Naive thymus-derived CD4-positive, alpha-beta T cell (primary cell): ENCODE measurements at regions not wholly inside any gene's neighbourhood (a gene's known extent, or its start where the extent isn't known, plus 50 kb on each side); places are given as distances from the start of the nearest gene placed in this dataset.

Experiments
- ATAC-seq: fragments of 150-1000 bp; cut with Tn5 transposase; 2 replicates; pipeline ENCODE4 v1.10.0; 2021; ENCODE audit warnings: mild to moderate bottlenecking, moderate library complexity
- CTCF ChIA-PET: fragments of 350-600 bp; sonication (Branson Sonifier 250); formaldehyde crosslinking; loops from one replicate; lab custom pipeline; 2021; ENCODE audit warnings: antibody characterized with exemption; lab: Charles Lee
- POLR2A ChIA-PET: fragments of 350-600 bp; sonication (Branson Sonifier 250); formaldehyde crosslinking; loops from one replicate; lab custom pipeline; 2021; ENCODE audit warnings: antibody characterized with exemption, inconsistent platforms; lab: Charles Lee
- DNase-seq, 9 donors: peaks; one replicate each; pipeline versions ENCODE4 v3.0.0 to v3.0.0-alpha.2; 2020 to 2022; ENCODE audit warnings: mixed read lengths in 1 of 9
- H3K27ac ChIP-seq: one replicate; pipeline ENCODE4 v1.7.0; 2013; ENCODE audit warnings: mild to moderate bottlenecking, low read depth, low read length, moderate library complexity
- H3K27me3 ChIP-seq, 2 donors: one replicate each; pipeline ENCODE4 v1.7.0; 2013; ENCODE audit warnings: low read length in 2 of 2, mild to moderate bottlenecking in 2 of 2, moderate library complexity in 2 of 2; ENCODE audit not compliant: control insufficient read depth in 2 of 2, insufficient read depth in 2 of 2
- H3K36me3 ChIP-seq, 3 experiments: 1 replicate in 2 of 3; 2 replicates in 1 of 3; pipeline ENCODE4 v1.7.0; 2013; ENCODE audit warnings: low read length in 3 of 3, mild to moderate bottlenecking in 3 of 3, moderate library complexity in 1 of 3; ENCODE audit not compliant: insufficient read depth in 3 of 3, control insufficient read depth in 2 of 3
- H3K4me1 ChIP-seq, 2 donors: one replicate each; pipeline ENCODE4 v1.7.0; 2013; ENCODE audit warnings: low read length in 2 of 2, mild to moderate bottlenecking in 2 of 2, moderate library complexity in 1 of 2; ENCODE audit not compliant: control insufficient read depth in 2 of 2, insufficient read depth in 2 of 2
- H3K4me3 ChIP-seq: 2 replicates; pipeline ENCODE4 v1.7.0; 2013; ENCODE audit warnings: mild to moderate bottlenecking, low read length
- H3K9me3 ChIP-seq, 3 experiments: 1 replicate in 2 of 3; 2 replicates in 1 of 3; pipeline ENCODE4 v1.7.0; 2013; ENCODE audit warnings: low read length in 3 of 3; ENCODE audit not compliant: control insufficient read depth in 2 of 3
- H3K27ac Mint-ChIP-seq, 9 donors: one replicate each; pipeline ENCODE4 v1.8.0; 2020 to 2022; ENCODE audit warnings: mixed read lengths in 9 of 9, mild to moderate bottlenecking in 8 of 9, moderate library complexity in 5 of 9, inconsistent platforms in 2 of 9
- H3K27me3 Mint-ChIP-seq, 5 donors: one replicate each; pipeline ENCODE4 v1.8.0; 2021 to 2022; ENCODE audit warnings: mixed read lengths in 5 of 5, mild to moderate bottlenecking in 1 of 5
- H3K36me3 Mint-ChIP-seq, 5 donors: one replicate each; pipeline ENCODE4 v1.8.0; 2020 to 2022; ENCODE audit warnings: mixed read lengths in 5 of 5, mild to moderate bottlenecking in 3 of 5, inconsistent platforms in 1 of 5
- H3K4me1 Mint-ChIP-seq, 7 donors: one replicate each; pipeline ENCODE4 v1.8.0; 2020 to 2022; ENCODE audit warnings: mixed read lengths in 7 of 7, mild to moderate bottlenecking in 3 of 7, inconsistent platforms in 1 of 7
- H3K4me3 Mint-ChIP-seq, 10 donors: one replicate each; pipeline ENCODE4 v1.8.0; 2020 to 2022; ENCODE audit warnings: mild to moderate bottlenecking in 10 of 10, mixed read lengths in 10 of 10, moderate library complexity in 6 of 10, inconsistent platforms in 2 of 10
- H3K9me3 Mint-ChIP-seq, 11 donors: one replicate each; pipeline ENCODE4 v1.8.0; 2020 to 2022; ENCODE audit warnings: mixed read lengths in 11 of 11, mild to moderate bottlenecking in 4 of 11, inconsistent platforms in 1 of 11, moderate library complexity in 1 of 11
- intact Hi-C, 2 donors: fragments of 100-400 bp; cut with micrococcal nuclease; formaldehyde crosslinking; loops; one replicate each; pipeline ENCODE4 v1.15.1; 2023

GRCh38 chrX:82848111-82848510, 660.0 kb upstream of the POU3F4 start:
- H3K9me3 ChIP-seq = no peaks in the 10 kb centered on the region
- Mint-ChIP-seq H3K4me1 (no peaks in the 10 kb centered on the region), H3K36me3 (peaks cover 0 to 4% (median 0%) of the 10 kb centered on the region in 5 donors), H3K9me3 (peaks cover 0 to 6% (median 1%) of the 10 kb centered on the region in 11 donors), H3K27ac (no peak overlapping the region), H3K27me3 (no peaks in the 10 kb centered on the region), H3K4me3 (no peak overlapping the region)
- ChIA-PET POLR2A (no interaction called here), CTCF (no interaction called here)
- intact Hi-C loops = no loop called here
- no peak for DNase-seq
- H3K4me1 ChIP-seq = no peaks in the 10 kb centered on the region
- H3K27ac ChIP-seq = no peak overlapping the region
- H3K36me3 ChIP-seq = no peaks in the 10 kb centered on the region
- ATAC-seq = no peak
- H3K27me3 ChIP-seq = no peaks in the 10 kb centered on the region
- H3K4me3 ChIP-seq = no peak overlapping the region
